Endodermal cell (in vitro differentiated cells): ENCODE measurements at regions not wholly inside any gene's neighbourhood (a gene's known extent, or its start where the extent isn't known, plus 50 kb on each side); places are given as distances from the start of the nearest gene placed in this dataset.

ENCODE experiments used
- DNase-seq: peaks from one replicate; pipeline ENCODE4 v3.0.0-alpha.2; 2017
- H3K27ac ChIP-seq: 2 replicates; pipeline ENCODE4 v1.5.1; 2013; ENCODE audit warnings: mild to moderate bottlenecking, low read depth, low read length, moderate library complexity
- H3K27me3 ChIP-seq: 2 replicates; pipeline ENCODE4 v1.6.1; 2013; ENCODE audit warnings: mild to moderate bottlenecking, low read length, moderate library complexity; ENCODE audit not compliant: insufficient read depth, control insufficient read depth, poor library complexity, severe bottlenecking
- H3K36me3 ChIP-seq: 2 replicates; pipeline ENCODE4 v1.7.0; 2013; ENCODE audit warnings: mild to moderate bottlenecking, low read length, moderate library complexity; ENCODE audit not compliant: control insufficient read depth, insufficient read depth
- H3K4me1 ChIP-seq: one replicate; pipeline ENCODE4 v1.7.0; 2013; ENCODE audit warnings: low read length; ENCODE audit not compliant: control insufficient read depth, insufficient read depth
- H3K4me3 ChIP-seq: 2 replicates; pipeline ENCODE4 v1.5.1; 2013; ENCODE audit warnings: mild to moderate bottlenecking, low read length, moderate library complexity
- H3K9ac ChIP-seq: 2 replicates; pipeline ENCODE4 v1.6.1; 2013; ENCODE audit warnings: mild to moderate bottlenecking, low read length, moderate library complexity; ENCODE audit not compliant: poor library complexity, severe bottlenecking; ENCODE audit errors: extremely low read depth
- H3K9me3 ChIP-seq: 2 replicates; pipeline ENCODE4 v1.6.1; 2013; ENCODE audit warnings: mild to moderate bottlenecking, low read length, moderate library complexity; ENCODE audit not compliant: control insufficient read depth
- H3K27ac Mint-ChIP-seq: 2 replicates; pipeline ENCODE4 v1.8.0; 2020; ENCODE audit warnings: mixed read lengths
- H3K27me3 Mint-ChIP-seq: 2 replicates; pipeline ENCODE4 v1.8.0; 2021; ENCODE audit warnings: mild to moderate bottlenecking, mixed read lengths; ENCODE audit not compliant: insufficient read depth
- H3K36me3 Mint-ChIP-seq: 2 replicates; pipeline ENCODE4 v1.8.0; 2020; ENCODE audit warnings: low read depth, mixed read lengths
- H3K4me1 Mint-ChIP-seq: 2 replicates; pipeline ENCODE4 v1.8.0; 2020; ENCODE audit warnings: mixed read lengths
- H3K4me3 Mint-ChIP-seq: 2 replicates; pipeline ENCODE4 v1.8.0; 2020; ENCODE audit warnings: mild to moderate bottlenecking, moderate library complexity, mixed read lengths
- H3K9me3 Mint-ChIP-seq: 2 replicates; pipeline ENCODE4 v1.8.0; 2020; ENCODE audit warnings: mild to moderate bottlenecking, mixed read lengths
- WGBS, 2 experiments: methylation state at CpG; one replicate each; pipeline versions ENCODE4 v1.1.5 to v1.1.7; 2013; ENCODE audit warnings: missing lambda C conversion rate in 2 of 2, mixed read lengths in 1 of 2; ENCODE audit not compliant: insufficient coverage in 1 of 2, insufficient read length in 1 of 2; 5-methylcytosine and 5-hydroxymethylcytosine counted together
- TF ChIP-seq, protein P1 (sequence below): fragments of 200-600 bp; sonication (generic); conservative IDR thresholded peaks from 2 replicates; pipeline ENCODE4 v1.5.0; 2021; ENCODE audit warnings: antibody characterized with exemption, mild to moderate bottlenecking

DNA sequence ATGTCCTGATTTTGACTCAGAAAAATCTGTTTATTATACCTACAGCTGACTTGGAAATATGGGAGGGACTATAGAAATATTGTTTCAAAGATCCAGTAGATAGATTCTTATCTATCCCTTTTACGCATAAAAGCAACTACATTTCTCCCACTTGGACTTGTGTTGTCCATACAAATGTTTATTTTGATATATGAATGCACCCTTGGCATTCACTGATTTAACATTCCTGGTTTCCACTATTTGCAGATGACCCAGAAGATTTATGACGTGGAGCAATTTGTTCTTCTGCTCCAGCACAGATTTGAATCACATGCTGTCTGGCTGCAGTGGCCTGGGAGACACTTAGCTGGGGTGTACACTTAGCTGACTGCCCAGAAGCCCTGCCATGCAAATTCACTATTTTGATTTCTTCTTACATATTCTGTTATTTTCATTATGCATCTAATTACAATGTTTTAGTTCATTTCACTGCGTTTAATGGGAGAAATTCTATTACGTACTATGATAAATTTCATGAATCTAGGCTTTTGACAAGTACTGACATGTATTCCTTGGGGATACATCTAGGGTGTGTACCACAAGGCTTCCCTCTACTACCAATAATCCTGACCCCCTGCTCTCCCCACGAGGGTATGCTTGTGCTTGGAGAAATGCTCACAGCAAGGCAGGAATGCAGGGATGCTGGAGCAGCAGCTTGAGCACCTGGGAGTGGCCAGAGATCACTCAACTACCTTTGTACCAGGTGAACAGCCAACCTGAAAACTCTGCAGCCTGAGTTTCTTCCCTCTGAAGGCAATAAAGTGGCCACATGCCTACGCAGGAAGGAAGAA is 223.6 kb upstream of the TBL1XR1 start:
- Mint-ChIP-seq H3K27ac (no peak overlapping the region), H3K36me3 (no peaks in the 10 kb centered on the region), H3K4me1 (peaks cover 16% of the 10 kb centered on the region), H3K27me3 (no peaks in the 10 kb centered on the region), H3K4me3 (no peak overlapping the region), H3K9me3 (no peaks in the 10 kb centered on the region)
- no peaks in the 10 kb centered on the region for H3K9me3 ChIP-seq
- TF ChIP-seq, protein P1, sequence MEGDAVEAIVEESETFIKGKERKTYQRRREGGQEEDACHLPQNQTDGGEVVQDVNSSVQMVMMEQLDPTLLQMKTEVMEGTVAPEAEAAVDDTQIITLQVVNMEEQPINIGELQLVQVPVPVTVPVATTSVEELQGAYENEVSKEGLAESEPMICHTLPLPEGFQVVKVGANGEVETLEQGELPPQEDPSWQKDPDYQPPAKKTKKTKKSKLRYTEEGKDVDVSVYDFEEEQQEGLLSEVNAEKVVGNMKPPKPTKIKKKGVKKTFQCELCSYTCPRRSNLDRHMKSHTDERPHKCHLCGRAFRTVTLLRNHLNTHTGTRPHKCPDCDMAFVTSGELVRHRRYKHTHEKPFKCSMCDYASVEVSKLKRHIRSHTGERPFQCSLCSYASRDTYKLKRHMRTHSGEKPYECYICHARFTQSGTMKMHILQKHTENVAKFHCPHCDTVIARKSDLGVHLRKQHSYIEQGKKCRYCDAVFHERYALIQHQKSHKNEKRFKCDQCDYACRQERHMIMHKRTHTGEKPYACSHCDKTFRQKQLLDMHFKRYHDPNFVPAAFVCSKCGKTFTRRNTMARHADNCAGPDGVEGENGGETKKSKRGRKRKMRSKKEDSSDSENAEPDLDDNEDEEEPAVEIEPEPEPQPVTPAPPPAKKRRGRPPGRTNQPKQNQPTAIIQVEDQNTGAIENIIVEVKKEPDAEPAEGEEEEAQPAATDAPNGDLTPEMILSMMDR = no peak
- H3K36me3 ChIP-seq = no peaks in the 10 kb centered on the region
- H3K4me1 ChIP-seq = peaks cover 4% of the 10 kb centered on the region
- WGBS, 2 experiments = 94 to 100% methylated on average over 3 to 6 of the region's 6 CpGs
- DNase-seq = no peak
- H3K27me3 ChIP-seq = no peaks in the 10 kb centered on the region
- no peak overlapping the region for H3K4me3 ChIP-seq
- H3K9ac ChIP-seq = no peak overlapping the region
- H3K27ac ChIP-seq = no peak overlapping the region

DNA sequence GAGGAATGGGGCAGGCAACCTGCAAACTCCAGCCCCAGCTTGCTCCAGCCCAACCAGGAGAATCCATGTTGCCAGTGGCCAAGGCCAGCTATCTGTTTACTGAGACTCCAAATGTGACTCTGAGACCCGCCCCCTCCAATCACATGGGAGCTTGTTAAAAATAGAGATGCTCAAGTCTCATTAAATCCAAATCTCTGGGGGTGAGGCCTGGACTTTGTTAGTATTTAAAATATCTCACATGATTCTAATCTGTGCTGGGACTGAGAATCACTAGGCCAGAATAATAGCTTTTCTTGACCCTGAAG is 224.2 kb upstream of the TBL1XR1 start:
- Mint-ChIP-seq H3K27ac (no peak overlapping the region), H3K4me3 (no peak overlapping the region), H3K9me3 (no peaks in the 10 kb centered on the region), H3K27me3 (no peaks in the 10 kb centered on the region), H3K4me1 (peaks cover 16% of the 10 kb centered on the region), H3K36me3 (no peaks in the 10 kb centered on the region)
- Histone ChIP-seq H3K9me3 (no peaks in the 10 kb centered on the region), H3K4me1 (peaks cover 4% of the 10 kb centered on the region), H3K27me3 (no peaks in the 10 kb centered on the region), H3K9ac (no peak overlapping the region), H3K27ac (no peak overlapping the region), H3K36me3 (no peaks in the 10 kb centered on the region), H3K4me3 (no peak overlapping the region)
- no peak for DNase-seq
- TF ChIP-seq, protein P1 = no peak
- 86 to 100% methylated on average over 1 of the region's 1 CpG for WGBS, 2 experiments

DNA sequence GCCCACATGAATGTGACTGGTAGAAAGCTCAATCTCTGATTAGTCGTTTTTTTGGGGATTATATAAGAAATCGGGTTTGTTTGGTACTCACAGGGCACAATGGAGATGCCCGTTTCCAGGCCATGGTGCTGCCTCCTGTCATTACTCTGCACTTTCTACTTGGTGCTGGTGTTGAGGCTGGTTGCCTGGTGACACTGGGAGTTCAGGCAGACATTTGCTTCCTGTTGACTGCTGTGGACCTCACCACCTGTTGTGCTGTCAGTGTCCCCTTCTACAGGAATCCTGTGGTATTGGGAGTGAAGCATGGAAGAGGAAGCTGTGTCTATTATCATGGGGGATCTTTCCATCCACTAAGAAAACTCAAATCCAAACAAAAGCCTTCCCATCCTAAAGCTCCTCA is 227.2 kb upstream of the TBL1XR1 start:
- no peaks in the 10 kb centered on the region for H3K36me3 ChIP-seq
- H3K4me3 ChIP-seq = no peak overlapping the region
- H3K9ac ChIP-seq = no peak overlapping the region
- Mint-ChIP-seq H3K36me3 (no peaks in the 10 kb centered on the region), H3K4me3 (no peak overlapping the region), H3K27ac (no peak overlapping the region), H3K4me1 (peaks cover 23% of the 10 kb centered on the region), H3K9me3 (no peaks in the 10 kb centered on the region), H3K27me3 (no peaks in the 10 kb centered on the region)
- DNase-seq = no peak
- whole genome bisulfite sequencing, 2 experiments = 89 to 100% methylated on average over 3 of the region's 3 CpGs
- TF ChIP-seq, protein P1 = no peak
- H3K27me3 ChIP-seq = no peaks in the 10 kb centered on the region
- no peak overlapping the region for H3K27ac ChIP-seq
- H3K4me1 ChIP-seq = peaks cover 10% of the 10 kb centered on the region
- no peaks in the 10 kb centered on the region for H3K9me3 ChIP-seq
